ENCODE measurements at regions not wholly inside any gene's neighbourhood (a gene's known extent, or its start where the extent isn't known, plus 50 kb on each side); places are given as distances from the start of the nearest gene placed in this dataset.
"Not testable (repeated sequence)": the region's sequence is repeated elsewhere in the genome, so short reads cannot be mapped to it uniquely, and the experiment has no call there.

- peaks cover 2% of the 10 kb centered on the region for H3K36me3 Mint-ChIP-seq
- H3K4me3 Mint-ChIP-seq, result peak overlapping the region; percentile 54 to 93 (median 76)
- no peaks in the 10 kb centered on the region for H3K27me3 Mint-ChIP-seq
- peaks cover 0 to 5% (median 3%) of the 10 kb centered on the region in 3 donors for H3K9me3 Mint-ChIP-seq
- H3K27ac Mint-ChIP-seq, result peak overlapping the region; percentile 76 to 88 (median 84)
- H3K4me1 Mint-ChIP-seq, result peaks cover 61 to 70% (median 66%) of the 10 kb centered on the region in 3 donors
Observed at GRCh38 chr15:69755551-69756310, 303.1 kb downstream of the RPLP1 start.

GRCh38 chr15:69756440-69756839 is 303.8 kb downstream of the RPLP1 start:
- Mint-ChIP-seq H3K4me1 (peaks cover 64 to 77% (median 73%) of the 10 kb centered on the region in 3 donors), H3K4me3 (peak overlapping the region in 3 of 4 donors; percentile 14 to 66 (median 56)), H3K9me3 (peaks cover 2 to 5% (median 3%) of the 10 kb centered on the region in 3 donors), H3K27ac (peak overlapping the region in 1 of 3 donors; percentile 84), H3K27me3 (no peaks in the 10 kb centered on the region), H3K36me3 (peaks cover 2% of the 10 kb centered on the region)

GRCh38 chr15:69757186-69757585 is 304.6 kb downstream of the RPLP1 start:
- Mint-ChIP-seq H3K36me3 (peaks cover 2% of the 10 kb centered on the region), H3K4me1 (peaks cover 65 to 74% (median 74%) of the 10 kb centered on the region in 3 donors), H3K9me3 (peaks cover 2 to 5% (median 3%) of the 10 kb centered on the region in 3 donors), H3K27me3 (no peaks in the 10 kb centered on the region), H3K4me3 (peak overlapping the region in 1 of 4 donors; percentile 45), H3K27ac (peak overlapping the region in 1 of 3 donors; percentile 84)

- Mint-ChIP-seq H3K27me3 (no peaks in the 10 kb centered on the region), H3K36me3 (peaks cover 2% of the 10 kb centered on the region), H3K4me3 (peak overlapping the region in 1 of 4 donors; percentile 87), H3K4me1 (peaks cover 72 to 83% (median 77%) of the 10 kb centered on the region in 3 donors), H3K9me3 (peaks cover 0 to 2% (median 1%) of the 10 kb centered on the region in 3 donors), H3K27ac (peak overlapping the region in 2 of 3 donors; percentile 28 to 79)
Observed at GRCh38 chr15:69758291-69758771, 305.7 kb downstream of the RPLP1 start.

- Mint-ChIP-seq H3K4me1 (peaks cover 69 to 80% (median 78%) of the 10 kb centered on the region in 3 donors), H3K27ac (peak overlapping the region; percentile 28 to 93 (median 79)), H3K36me3 (peaks cover 5% of the 10 kb centered on the region), H3K27me3 (no peaks in the 10 kb centered on the region), H3K4me3 (peak overlapping the region; percentile 1 to 87 (median 13)), H3K9me3 (peaks cover 0 to 2% (median 0%) of the 10 kb centered on the region in 3 donors)
Observed at GRCh38 chr15:69758810-69759790, 306.5 kb downstream of the RPLP1 start.

GRCh38 chr15:69760258-69760845 is 307.7 kb downstream of the RPLP1 start:
- Mint-ChIP-seq H3K27ac (peak overlapping the region; percentile 28 to 72 (median 67)), H3K9me3 (peaks cover 0 to 2% (median 0%) of the 10 kb centered on the region in 3 donors)

GRCh38 chr15:69760890-69761568 is 308.4 kb downstream of the RPLP1 start:
- H3K4me1 Mint-ChIP-seq, result peaks cover 55 to 62% (median 59%) of the 10 kb centered on the region in 3 donors

More at GRCh38 chr15:69760258-69760845, 307.7 kb downstream of the RPLP1 start:
- Mint-ChIP-seq H3K27me3 (no peaks in the 10 kb centered on the region), H3K36me3 (peaks cover 5% of the 10 kb centered on the region), H3K4me3 (peak overlapping the region in 3 of 4 donors; percentile 28 to 82 (median 72)), H3K4me1 (peaks cover 59 to 69% (median 66%) of the 10 kb centered on the region in 3 donors)

GRCh38 chr15:69762373-69763148 is 309.9 kb downstream of the RPLP1 start:
- Mint-ChIP-seq H3K4me1 (peaks cover 40 to 48% (median 44%) of the 10 kb centered on the region in 3 donors), H3K27me3 (peaks cover 6% of the 10 kb centered on the region), H3K9me3 (peaks cover 0 to 4% (median 0%) of the 10 kb centered on the region in 3 donors), H3K4me3 (peak overlapping the region in 1 of 4 donors; percentile 3), H3K36me3 (peaks cover 9% of the 10 kb centered on the region), H3K27ac (no peak overlapping the region)

More at GRCh38 chr15:69760890-69761568, 308.4 kb downstream of the RPLP1 start:
- Mint-ChIP-seq H3K4me3 (peak overlapping the region in 3 of 4 donors; percentile 28 to 82 (median 72)), H3K9me3 (peaks cover 0 to 2% (median 0%) of the 10 kb centered on the region in 3 donors), H3K27ac (peak overlapping the region in 2 of 3 donors; percentile 67 to 72), H3K36me3 (peaks cover 5% of the 10 kb centered on the region), H3K27me3 (no peaks in the 10 kb centered on the region)

- Mint-ChIP-seq H3K27ac (no peak overlapping the region), H3K4me3 (no peak overlapping the region), H3K36me3 (peaks cover 9% of the 10 kb centered on the region), H3K27me3 (peaks cover 6% of the 10 kb centered on the region), H3K4me1 (peaks cover 33 to 38% (median 34%) of the 10 kb centered on the region in 3 donors), H3K9me3 (peaks cover 0 to 4% (median 0%) of the 10 kb centered on the region in 3 donors)
Observed at GRCh38 chr15:69763831-69764230, 311.2 kb downstream of the RPLP1 start.

- peaks cover 0 to 4% (median 0%) of the 10 kb centered on the region in 3 donors for H3K9me3 Mint-ChIP-seq
- no peak overlapping the region for H3K27ac Mint-ChIP-seq
- H3K4me1 Mint-ChIP-seq, result peaks cover 15 to 19% (median 17%) of the 10 kb centered on the region in 3 donors
- peaks cover 10% of the 10 kb centered on the region for H3K27me3 Mint-ChIP-seq
- peaks cover 9% of the 10 kb centered on the region for H3K36me3 Mint-ChIP-seq
- no peak overlapping the region for H3K4me3 Mint-ChIP-seq
Observed at GRCh38 chr15:69766156-69766555, 313.5 kb downstream of the RPLP1 start.

GRCh38 chr15:69767191-69767590 is 314.6 kb downstream of the RPLP1 start:
- peaks cover 12 to 14% (median 13%) of the 10 kb centered on the region in 3 donors for H3K4me1 Mint-ChIP-seq
- peaks cover 12% of the 10 kb centered on the region for H3K27me3 Mint-ChIP-seq
- H3K9me3 Mint-ChIP-seq, result peaks cover 0 to 1% (median 0%) of the 10 kb centered on the region in 3 donors
- peaks cover 7% of the 10 kb centered on the region for H3K36me3 Mint-ChIP-seq
- H3K4me3 Mint-ChIP-seq, result no peak overlapping the region
- H3K27ac Mint-ChIP-seq, result no peak overlapping the region

- not testable (repeated sequence) for H3K4me1 Mint-ChIP-seq, H3K4me3 Mint-ChIP-seq, H3K36me3 Mint-ChIP-seq, H3K27ac Mint-ChIP-seq, H3K9me3 Mint-ChIP-seq
- H3K27me3 Mint-ChIP-seq, result peaks cover 12% of the 10 kb centered on the region
Observed at GRCh38 chr15:69769336-69769735, 316.7 kb downstream of the RPLP1 start.

GRCh38 chr15:69774258-69774657 is 321.6 kb downstream of the RPLP1 start:
- not testable (repeated sequence) for H3K27ac Mint-ChIP-seq, H3K4me1 Mint-ChIP-seq, H3K36me3 Mint-ChIP-seq, H3K27me3 Mint-ChIP-seq, H3K4me3 Mint-ChIP-seq
- H3K9me3 Mint-ChIP-seq, result peaks cover 0 to 16% (median 7%) of the 10 kb centered on the region in 3 donors

All from IgD-negative memory B cell (primary cell).